DOHH2 (cell line): ENCODE measurements at regions not wholly inside any gene's neighbourhood (a gene's known extent, or its start where the extent isn't known, plus 50 kb on each side); places are given as distances from the start of the nearest gene placed in this dataset.

ENCODE experiments used
- H3F3A ChIP-seq: fragments of 200-600 bp; sonication (generic), shearing (Covaris generic); 2 replicates; pipeline ENCODE4 v1.6.0; 2016; ENCODE audit warnings: antibody characterized with exemption, mild to moderate bottlenecking; ENCODE audit not compliant: control insufficient read depth, insufficient read depth
- H3K27ac ChIP-seq: fragments of 200-600 bp; sonication (generic); 2 replicates; pipeline ENCODE4 v1.5.1; 2014; ENCODE audit warnings: low read depth, mild to moderate bottlenecking, low read length, moderate library complexity
- H3K27me3 ChIP-seq: fragments of 200-600 bp; sonication (generic); 2 replicates; pipeline ENCODE4 v1.6.1; 2014; ENCODE audit warnings: mild to moderate bottlenecking, low read length, mixed read lengths; ENCODE audit not compliant: control insufficient read depth
- H3K36me3 ChIP-seq: fragments of 200-600 bp; sonication (generic); 2 replicates; pipeline ENCODE4 v1.6.1; 2014; ENCODE audit warnings: mild to moderate bottlenecking, low read length, moderate library complexity, mixed read lengths; ENCODE audit not compliant: control insufficient read depth
- H3K4me1 ChIP-seq: fragments of 200-600 bp; sonication (generic); 2 replicates; pipeline ENCODE4 v1.6.1; 2014; ENCODE audit warnings: mild to moderate bottlenecking, low read length, mixed read lengths; ENCODE audit not compliant: control insufficient read depth
- H3K4me2 ChIP-seq: fragments of 200-600 bp; sonication (generic); 2 replicates; pipeline ENCODE4 v1.6.0; 2014; ENCODE audit warnings: mild to moderate bottlenecking, low read length, moderate library complexity
- H3K4me3 ChIP-seq: fragments of 200-600 bp; sonication (generic); 2 replicates; pipeline ENCODE4 v1.5.1; 2014; ENCODE audit warnings: mild to moderate bottlenecking, low read length, mixed read lengths
- H3K79me2 ChIP-seq: fragments of 200-600 bp; sonication (generic); 2 replicates; pipeline ENCODE4 v1.6.1; 2014; ENCODE audit warnings: mild to moderate bottlenecking, low read length, mixed read lengths; ENCODE audit not compliant: control insufficient read depth
- H3K9me2 ChIP-seq: fragments of 200-600 bp; sonication (generic); replicated peaks from 2 replicates; pipeline ENCODE4 v1.6.1; 2014; ENCODE audit warnings: mild to moderate bottlenecking, low read length, mixed read lengths; ENCODE audit not compliant: control insufficient read depth
- H3K9me3 ChIP-seq: fragments of 200-600 bp; sonication (generic); 2 replicates; pipeline ENCODE4 v1.6.1; 2014; ENCODE audit warnings: antibody characterized with exemption, low read length, mixed read lengths; ENCODE audit not compliant: control insufficient read depth, insufficient read depth
- H4K20me1 ChIP-seq: fragments of 200-600 bp; sonication (generic); 2 replicates; pipeline ENCODE4 v1.6.0; 2014; ENCODE audit warnings: low read depth, mild to moderate bottlenecking, antibody characterized with exemption, low read length, moderate library complexity; ENCODE audit not compliant: control insufficient read depth, insufficient read depth
- EZH2phosphoT487 ChIP-seq: fragments of 200-600 bp; sonication (generic); IDR thresholded peaks from 2 replicates; pipeline ENCODE4 v1.6.1; 2017; ENCODE audit warnings: borderline replicate concordance, mild to moderate bottlenecking, antibody characterized with exemption, low read length, moderate library complexity, mixed read lengths
- TF ChIP-seq, protein P1 (sequence below): fragments of 200-600 bp; sonication (generic); IDR thresholded peaks from one replicate; pipeline ENCODE4 v1.5.1; 2014; ENCODE audit warnings: antibody characterized with exemption, mild to moderate bottlenecking, low read depth, low read length; ENCODE audit not compliant: poor library complexity, severe bottlenecking

DNA sequence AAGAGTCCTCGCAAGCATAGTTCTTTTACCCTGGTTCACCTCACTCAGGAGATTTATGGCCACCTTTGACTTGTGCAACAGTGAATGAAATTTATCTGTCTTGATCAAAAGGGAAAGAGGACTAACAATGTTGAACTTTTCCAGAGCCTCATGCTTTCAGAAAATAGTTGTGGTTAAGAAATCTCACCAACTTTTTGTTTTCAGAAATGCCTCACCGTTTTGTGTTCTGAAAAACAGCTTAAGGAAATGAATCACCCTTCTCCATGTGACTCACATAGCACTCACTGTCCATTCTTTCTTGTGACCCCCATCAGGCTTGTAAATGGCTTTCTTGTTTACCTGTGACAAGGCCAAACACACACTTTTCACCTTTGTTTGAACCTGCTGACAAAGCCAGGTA lies 148.6 kb upstream of the FAM3C start:
- Histone ChIP-seq H3K79me2 (no peaks in the 10 kb centered on the region), H3K4me3 (no peak overlapping the region), H3K27me3 (no peaks in the 10 kb centered on the region), H3K36me3 (no peaks in the 10 kb centered on the region), H4K20me1 (no peaks in the 10 kb centered on the region), H3K9me2 (no peaks in the 10 kb centered on the region), H3K9me3 (no peaks in the 10 kb centered on the region), H3K4me2 (no peak overlapping the region), H3K27ac (no peak overlapping the region), H3F3A (no peaks in the 10 kb centered on the region), H3K4me1 (peaks cover 3% of the 10 kb centered on the region; the same call in 1 of the 2 replicates)
- no peak for TF ChIP-seq EZH2phosphoT487
- TF ChIP-seq, protein P1, sequence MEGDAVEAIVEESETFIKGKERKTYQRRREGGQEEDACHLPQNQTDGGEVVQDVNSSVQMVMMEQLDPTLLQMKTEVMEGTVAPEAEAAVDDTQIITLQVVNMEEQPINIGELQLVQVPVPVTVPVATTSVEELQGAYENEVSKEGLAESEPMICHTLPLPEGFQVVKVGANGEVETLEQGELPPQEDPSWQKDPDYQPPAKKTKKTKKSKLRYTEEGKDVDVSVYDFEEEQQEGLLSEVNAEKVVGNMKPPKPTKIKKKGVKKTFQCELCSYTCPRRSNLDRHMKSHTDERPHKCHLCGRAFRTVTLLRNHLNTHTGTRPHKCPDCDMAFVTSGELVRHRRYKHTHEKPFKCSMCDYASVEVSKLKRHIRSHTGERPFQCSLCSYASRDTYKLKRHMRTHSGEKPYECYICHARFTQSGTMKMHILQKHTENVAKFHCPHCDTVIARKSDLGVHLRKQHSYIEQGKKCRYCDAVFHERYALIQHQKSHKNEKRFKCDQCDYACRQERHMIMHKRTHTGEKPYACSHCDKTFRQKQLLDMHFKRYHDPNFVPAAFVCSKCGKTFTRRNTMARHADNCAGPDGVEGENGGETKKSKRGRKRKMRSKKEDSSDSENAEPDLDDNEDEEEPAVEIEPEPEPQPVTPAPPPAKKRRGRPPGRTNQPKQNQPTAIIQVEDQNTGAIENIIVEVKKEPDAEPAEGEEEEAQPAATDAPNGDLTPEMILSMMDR, result no peak

DNA sequence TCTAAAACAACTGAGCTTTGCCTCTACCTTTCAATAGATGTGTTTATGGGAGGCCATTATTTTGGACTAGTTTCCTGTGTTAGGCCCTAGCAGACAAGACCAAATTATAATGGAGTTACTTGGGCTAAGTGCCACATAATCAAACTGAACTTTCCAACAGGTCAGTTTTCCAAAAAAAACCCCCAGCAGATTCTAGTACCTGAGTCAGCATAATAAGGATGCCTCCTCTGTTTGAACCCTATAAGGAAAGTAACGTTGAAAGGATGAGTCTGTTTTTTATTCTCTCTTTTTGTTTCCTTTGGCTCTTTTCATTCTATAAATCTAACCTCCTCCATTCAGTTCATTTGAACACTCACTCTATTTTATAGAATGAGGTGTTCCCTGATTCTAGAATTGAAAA lies 148.1 kb upstream of the FAM3C start:
- H3K9me2 ChIP-seq, result no peaks in the 10 kb centered on the region
- H3K4me2 ChIP-seq, result no peak overlapping the region
- H3K4me3 ChIP-seq, result no peak overlapping the region
- peaks cover 3% of the 10 kb centered on the region; the same call in 1 of the 2 replicates for H3K4me1 ChIP-seq
- H3K9me3 ChIP-seq, result no peaks in the 10 kb centered on the region
- no peaks in the 10 kb centered on the region for H4K20me1 ChIP-seq
- no peak for TF ChIP-seq EZH2phosphoT487
- TF ChIP-seq, protein P1, result no peak
- no peaks in the 10 kb centered on the region for H3K36me3 ChIP-seq
- no peak overlapping the region for H3K27ac ChIP-seq
- no peaks in the 10 kb centered on the region for H3K79me2 ChIP-seq
- no peaks in the 10 kb centered on the region for H3F3A ChIP-seq
- no peaks in the 10 kb centered on the region for H3K27me3 ChIP-seq

DNA sequence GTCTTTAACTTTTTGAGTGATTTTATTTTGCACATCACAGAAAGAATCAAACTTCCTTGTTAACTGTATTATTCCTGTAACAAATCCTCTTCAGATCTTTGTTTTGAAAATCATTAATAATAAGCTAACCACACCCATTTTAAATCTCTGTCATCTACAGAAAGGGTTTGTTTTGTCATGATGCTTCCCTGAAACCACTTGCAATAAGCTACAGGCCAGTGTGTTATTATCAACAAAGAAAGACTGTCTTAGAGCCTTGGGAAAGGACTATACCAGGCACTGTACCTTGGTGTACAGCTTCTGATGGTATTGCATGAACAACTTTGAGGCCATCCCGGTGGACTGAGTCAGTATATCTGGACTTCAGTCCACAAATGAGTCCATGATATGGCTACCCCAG lies 145.3 kb upstream of the FAM3C start:
- no peaks in the 10 kb centered on the region for H3K27me3 ChIP-seq
- no peaks in the 10 kb centered on the region for H3K9me3 ChIP-seq
- H3K27ac ChIP-seq, result no peak overlapping the region
- H4K20me1 ChIP-seq, result no peaks in the 10 kb centered on the region
- H3K36me3 ChIP-seq, result no peaks in the 10 kb centered on the region
- H3K9me2 ChIP-seq, result no peaks in the 10 kb centered on the region
- no peak for TF ChIP-seq EZH2phosphoT487
- TF ChIP-seq, protein P1, result no peak
- no peak overlapping the region for H3K4me2 ChIP-seq
- H3K79me2 ChIP-seq, result no peaks in the 10 kb centered on the region
- H3K4me1 ChIP-seq, result no peaks in the 10 kb centered on the region
- H3K4me3 ChIP-seq, result no peak overlapping the region
- no peaks in the 10 kb centered on the region for H3F3A ChIP-seq

DNA sequence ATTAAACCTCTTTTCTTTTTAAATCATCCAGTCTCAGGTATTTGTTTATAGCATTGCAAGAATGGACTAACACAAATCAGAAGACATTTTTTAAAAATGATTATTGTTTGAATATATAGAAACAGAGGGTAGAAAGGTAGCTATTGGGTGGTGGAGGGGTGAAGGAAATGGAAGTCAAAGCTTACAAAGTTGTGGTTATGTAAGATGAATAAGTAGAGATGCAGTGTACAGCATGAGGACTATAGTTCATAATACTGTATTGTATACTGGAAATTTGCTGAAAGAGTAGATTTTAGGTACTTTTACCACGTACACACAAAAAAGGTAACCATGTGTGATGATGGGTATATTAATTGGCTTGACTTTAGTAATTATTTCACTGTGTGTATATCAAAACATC lies 144.0 kb upstream of the FAM3C start:
- Histone ChIP-seq H3K9me2 (no peaks in the 10 kb centered on the region), H3K27ac (no peak overlapping the region), H3K4me2 (no peak overlapping the region), H3K4me3 (no peak overlapping the region), H3F3A (no peaks in the 10 kb centered on the region), H3K9me3 (no peaks in the 10 kb centered on the region), H4K20me1 (no peaks in the 10 kb centered on the region), H3K27me3 (no peaks in the 10 kb centered on the region), H3K4me1 (no peaks in the 10 kb centered on the region), H3K36me3 (no peaks in the 10 kb centered on the region), H3K79me2 (no peaks in the 10 kb centered on the region)
- TF ChIP-seq, protein P1, result no peak
- no peak for TF ChIP-seq EZH2phosphoT487
